Keratinocyte (primary cell): ENCODE measurements at regions not wholly inside any gene's neighbourhood (a gene's known extent, or its start where the extent isn't known, plus 50 kb on each side); places are given as distances from the start of the nearest gene placed in this dataset.

ENCODE experiments used
- DNase-seq: peaks from one replicate; pipeline ENCODE4 v3.0.0-alpha.2; 2011; ENCODE audit warnings: low read depth, missing footprints, low spot score
- FAIRE-seq: peaks from 2 replicates; lab custom pipeline; 2011; peaks lifted over from hg19 to GRCh38; lab: Jason Lieb, UNC
- H2AFZ ChIP-seq: 2 replicates; pipeline ENCODE4 v1.6.0; 2012; ENCODE audit warnings: low read length, control low read depth, inconsistent platforms; ENCODE audit not compliant: control insufficient read depth
- H3K27ac ChIP-seq: 2 replicates; pipeline ENCODE4 v1.5.1; 2011; ENCODE audit warnings: low read length; ENCODE audit not compliant: control insufficient read depth, insufficient read depth
- H3K27me3 ChIP-seq: 3 replicates; pipeline ENCODE4 v1.6.0; 2011; ENCODE audit warnings: low read length; ENCODE audit not compliant: control insufficient read depth, insufficient read depth; ENCODE audit errors: extremely low read depth
- H3K36me3 ChIP-seq, 2 experiments: 2 replicates in 1 of 2; 3 replicates in 1 of 2; pipeline ENCODE4 v1.5.1; 2011; ENCODE audit warnings: low read length in 2 of 2, mild to moderate bottlenecking in 1 of 2; ENCODE audit not compliant: control insufficient read depth in 2 of 2, insufficient read depth in 2 of 2; ENCODE audit errors: extremely low read depth in 1 of 2
- H3K4me1 ChIP-seq: 3 replicates; pipeline ENCODE4 v1.5.1; 2011; ENCODE audit warnings: low read length; ENCODE audit not compliant: control insufficient read depth, insufficient read depth; ENCODE audit errors: extremely low read depth
- H3K4me2 ChIP-seq: 3 replicates; pipeline ENCODE4 v1.6.0; 2011; ENCODE audit warnings: low read depth, low read length; ENCODE audit not compliant: control insufficient read depth, insufficient read depth; ENCODE audit errors: extremely low read depth
- H3K4me3 ChIP-seq, 3 experiments: fragments of 200-600 bp in 1 of 3; sonication (generic) in 1 of 3; 2 replicates in 2 of 3; 3 replicates in 1 of 3; pipeline ENCODE4 v1.5.1; 2011 to 2016; ENCODE audit warnings: low read length in 3 of 3, mild to moderate bottlenecking in 3 of 3, control low read depth in 2 of 3, inconsistent platforms in 1 of 3, low read depth in 1 of 3, mixed read lengths in 1 of 3, mixed run types in 1 of 3, moderate library complexity in 1 of 3; ENCODE audit not compliant: control insufficient read depth in 2 of 3, insufficient read depth in 2 of 3; ENCODE audit errors: extremely low read depth in 1 of 3
- H3K79me2 ChIP-seq: 2 replicates; pipeline ENCODE4 v1.6.0; 2012; ENCODE audit warnings: low read length; ENCODE audit not compliant: control insufficient read depth, insufficient read depth
- H3K9ac ChIP-seq: 3 replicates; pipeline ENCODE4 v1.6.0; 2011; ENCODE audit warnings: low read length; ENCODE audit not compliant: control insufficient read depth, insufficient read depth; ENCODE audit errors: extremely low read depth
- H3K9me1 ChIP-seq: 3 replicates; pipeline ENCODE4 v1.6.0; 2011; ENCODE audit warnings: low read length; ENCODE audit not compliant: control insufficient read depth, insufficient read depth; ENCODE audit errors: extremely low read depth
- H3K9me3 ChIP-seq: 2 replicates; pipeline ENCODE4 v1.5.1; 2012; ENCODE audit warnings: low read depth, low read length; ENCODE audit not compliant: control insufficient read depth
- H4K20me1 ChIP-seq: 3 replicates; pipeline ENCODE4 v1.6.0; 2011; ENCODE audit warnings: low read length; ENCODE audit not compliant: control insufficient read depth, insufficient read depth; ENCODE audit errors: extremely low read depth
- EZH2 ChIP-seq: IDR thresholded peaks from one replicate; pipeline ENCODE4 v1.6.1; 2012; ENCODE audit warnings: inconsistent platforms, mild to moderate bottlenecking, low read length, moderate library complexity
- dilution Hi-C: fragments of 300-500 bp; cut with MboI; formaldehyde crosslinking; loops from one replicate; pipeline ENCODE4 v1.7.0; 2020; ENCODE audit warnings: low sequenced_read_pairs; ENCODE audit not compliant: extremely low pct_ligation_motif_present
- TF ChIP-seq, protein P1 (sequence below), 3 experiments: IDR thresholded peaks in 1 of 3; conservative IDR thresholded peaks in 1 of 3; optimal IDR thresholded peaks in 1 of 3; 2 replicates in 2 of 3; 3 replicates in 1 of 3; pipeline versions ENCODE3 to v1.5.1; 2011; ENCODE audit warnings: low read length in 3 of 3, mild to moderate bottlenecking in 3 of 3, moderate library complexity in 2 of 3, control low read depth in 1 of 3, inconsistent platforms in 1 of 3; ENCODE audit not compliant: insufficient read depth in 2 of 3; ENCODE audit errors: extremely low read depth in 1 of 3

DNA sequence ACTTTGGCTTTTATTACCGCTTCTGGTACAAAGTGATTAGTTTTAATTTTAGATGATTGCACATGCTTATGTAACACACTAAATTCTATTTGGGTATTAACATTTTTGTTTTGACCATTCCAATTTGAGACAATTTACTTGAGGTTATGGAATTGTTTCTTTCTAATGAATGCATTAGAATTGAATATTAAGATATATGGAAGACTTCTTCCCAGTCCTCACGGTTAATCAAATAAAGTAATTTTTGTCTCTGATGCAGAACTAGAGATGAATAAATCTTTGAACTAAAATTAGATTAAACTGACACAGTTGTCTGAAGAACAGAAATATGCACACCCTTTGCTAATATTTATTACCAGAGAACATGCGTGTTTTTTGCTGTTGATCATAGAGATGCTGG, 127.1 kb upstream of the FBXL17 start:
- Histone ChIP-seq H3K27me3 (no peaks in the 10 kb centered on the region), H3K27ac (no peak overlapping the region), H3K9ac (no peak overlapping the region), H3K4me1 (no peaks in the 10 kb centered on the region), H3K9me3 (no peaks in the 10 kb centered on the region), H4K20me1 (no peaks in the 10 kb centered on the region), H3K79me2 (no peaks in the 10 kb centered on the region), H3K4me3 (no peak overlapping the region), H2AFZ (no peak overlapping the region), H3K4me2 (no peak overlapping the region), H3K9me1 (no peaks in the 10 kb centered on the region), H3K36me3 (no peaks in the 10 kb centered on the region)
- TF ChIP-seq EZH2 = no peak
- TF ChIP-seq, protein P1, sequence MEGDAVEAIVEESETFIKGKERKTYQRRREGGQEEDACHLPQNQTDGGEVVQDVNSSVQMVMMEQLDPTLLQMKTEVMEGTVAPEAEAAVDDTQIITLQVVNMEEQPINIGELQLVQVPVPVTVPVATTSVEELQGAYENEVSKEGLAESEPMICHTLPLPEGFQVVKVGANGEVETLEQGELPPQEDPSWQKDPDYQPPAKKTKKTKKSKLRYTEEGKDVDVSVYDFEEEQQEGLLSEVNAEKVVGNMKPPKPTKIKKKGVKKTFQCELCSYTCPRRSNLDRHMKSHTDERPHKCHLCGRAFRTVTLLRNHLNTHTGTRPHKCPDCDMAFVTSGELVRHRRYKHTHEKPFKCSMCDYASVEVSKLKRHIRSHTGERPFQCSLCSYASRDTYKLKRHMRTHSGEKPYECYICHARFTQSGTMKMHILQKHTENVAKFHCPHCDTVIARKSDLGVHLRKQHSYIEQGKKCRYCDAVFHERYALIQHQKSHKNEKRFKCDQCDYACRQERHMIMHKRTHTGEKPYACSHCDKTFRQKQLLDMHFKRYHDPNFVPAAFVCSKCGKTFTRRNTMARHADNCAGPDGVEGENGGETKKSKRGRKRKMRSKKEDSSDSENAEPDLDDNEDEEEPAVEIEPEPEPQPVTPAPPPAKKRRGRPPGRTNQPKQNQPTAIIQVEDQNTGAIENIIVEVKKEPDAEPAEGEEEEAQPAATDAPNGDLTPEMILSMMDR (optimal IDR thresholded peaks at IDR 0.05 in 1 of 3, IDR thresholded peaks at IDR 0.05 in 1 of 3, conservative IDR thresholded peaks at IDR 0.05 in 1 of 3; ENCODE audit: extremely low read depth in 1 of 3, insufficient read depth in 2 of 3, low read length in 3 of 3) = no peak
- dilution Hi-C loops = no loop called here
- DNase-seq = no peak
- no peak for FAIRE-seq

DNA sequence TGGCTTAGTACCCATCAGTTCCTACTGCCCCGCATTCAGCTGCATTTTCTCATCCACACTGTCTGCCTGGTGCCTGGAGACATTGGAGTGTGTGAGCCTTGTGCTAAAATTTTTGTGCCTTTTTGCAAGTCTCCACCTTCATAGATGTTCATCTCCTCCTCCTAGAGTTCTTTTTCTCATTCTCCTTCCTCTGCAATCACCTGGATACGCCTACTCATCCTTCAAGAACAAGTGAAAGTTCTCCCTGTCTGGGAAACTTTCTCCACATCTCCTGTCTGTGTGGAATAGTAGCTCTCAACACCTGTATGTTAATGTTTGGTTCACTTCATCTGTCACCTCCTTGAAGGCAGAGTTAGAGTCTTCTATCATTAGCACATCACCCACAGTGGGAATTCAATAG, 125.7 kb upstream of the FBXL17 start:
- TF ChIP-seq, protein P1 (optimal IDR thresholded peaks at IDR 0.05 in 1 of 3, IDR thresholded peaks at IDR 0.05 in 1 of 3, conservative IDR thresholded peaks at IDR 0.05 in 1 of 3; ENCODE audit: extremely low read depth in 1 of 3, insufficient read depth in 2 of 3, low read length in 3 of 3) = no peak
- TF ChIP-seq EZH2 = no peak
- no peaks in the 10 kb centered on the region for H3K27me3 ChIP-seq

More for the DNA sequence above, 125.7 kb upstream of the FBXL17 start:
- Histone ChIP-seq H3K4me3 (no peak overlapping the region), H3K4me2 (no peak overlapping the region), H4K20me1 (no peaks in the 10 kb centered on the region), H3K9me3 (no peaks in the 10 kb centered on the region), H3K4me1 (no peaks in the 10 kb centered on the region), H3K9ac (no peak overlapping the region), H3K9me1 (no peaks in the 10 kb centered on the region), H3K27ac (no peak overlapping the region), H2AFZ (no peak overlapping the region), H3K79me2 (no peaks in the 10 kb centered on the region), H3K36me3 (no peaks in the 10 kb centered on the region)
- DNase-seq (no peak), FAIRE-seq (no peak)
- dilution Hi-C loops = no loop called here
